Ovary (tissue), 3 donors: ENCODE measurements at regions not wholly inside any gene's neighbourhood (a gene's known extent, or its start where the extent isn't known, plus 50 kb on each side); places are given as distances from the start of the nearest gene placed in this dataset.
"Not testable (repeated sequence)": the region's sequence is repeated elsewhere in the genome, so short reads cannot be mapped to it uniquely, and the experiment has no call there.

Experiments
- CTCF ChIP-seq, 3 donors: fragments of 450-650 bp in 2 of 3; fragments of 200-600 bp in 1 of 3; IDR thresholded peaks; one replicate each; pipeline versions ENCODE4 v1.5.1 to v1.8.0; 2016 to 2022; ENCODE audit warnings: antibody characterized with exemption in 3 of 3, mild to moderate bottlenecking in 1 of 3
- EP300 ChIP-seq: sonication (generic); formaldehyde crosslinking; IDR thresholded peaks from one replicate; pipeline ENCODE4 v1.6.1; 2017; ENCODE audit warnings: antibody characterized with exemption
- POLR2A ChIP-seq: fragments of 450-650 bp; IDR thresholded peaks from one replicate; pipeline ENCODE4 v1.6.1; 2017; ENCODE audit warnings: antibody characterized with exemption, mild to moderate bottlenecking, moderate library complexity
- donor health status: DM: no; HTN: no; CAD: no.

- TF ChIP-seq CTCF (IDR thresholded peaks at IDR 0.05); POLR2A; EP300: not testable (repeated sequence)
Observed at GRCh38 chr22:11600896-11601890, 3926.8 kb upstream of the OR11H1 start.
